ENCODE measurements at regions not wholly inside any gene's neighbourhood (a gene's known extent, or its start where the extent isn't known, plus 50 kb on each side); places are given as distances from the start of the nearest gene placed in this dataset.

DNA sequence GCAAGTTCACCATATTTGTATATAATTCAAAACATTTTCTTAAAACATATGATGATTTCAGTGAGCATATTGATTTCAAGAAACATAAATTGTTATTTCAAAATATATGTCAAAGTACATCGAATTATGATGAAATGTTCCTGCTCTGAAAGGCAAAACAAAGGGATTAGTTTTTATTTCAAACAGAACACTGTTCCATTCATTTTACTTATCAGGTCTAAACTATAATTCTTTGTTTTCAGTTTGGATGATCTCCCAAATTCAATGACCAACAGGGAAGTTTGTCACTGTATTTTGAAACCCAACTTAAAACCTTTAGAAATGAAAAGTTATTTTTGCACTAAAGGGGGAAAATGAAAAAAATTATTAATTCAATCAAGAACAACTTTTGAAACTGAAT, 610.2 kb downstream of the SLITRK1 start:
- TF ChIP-seq, protein P1, sequence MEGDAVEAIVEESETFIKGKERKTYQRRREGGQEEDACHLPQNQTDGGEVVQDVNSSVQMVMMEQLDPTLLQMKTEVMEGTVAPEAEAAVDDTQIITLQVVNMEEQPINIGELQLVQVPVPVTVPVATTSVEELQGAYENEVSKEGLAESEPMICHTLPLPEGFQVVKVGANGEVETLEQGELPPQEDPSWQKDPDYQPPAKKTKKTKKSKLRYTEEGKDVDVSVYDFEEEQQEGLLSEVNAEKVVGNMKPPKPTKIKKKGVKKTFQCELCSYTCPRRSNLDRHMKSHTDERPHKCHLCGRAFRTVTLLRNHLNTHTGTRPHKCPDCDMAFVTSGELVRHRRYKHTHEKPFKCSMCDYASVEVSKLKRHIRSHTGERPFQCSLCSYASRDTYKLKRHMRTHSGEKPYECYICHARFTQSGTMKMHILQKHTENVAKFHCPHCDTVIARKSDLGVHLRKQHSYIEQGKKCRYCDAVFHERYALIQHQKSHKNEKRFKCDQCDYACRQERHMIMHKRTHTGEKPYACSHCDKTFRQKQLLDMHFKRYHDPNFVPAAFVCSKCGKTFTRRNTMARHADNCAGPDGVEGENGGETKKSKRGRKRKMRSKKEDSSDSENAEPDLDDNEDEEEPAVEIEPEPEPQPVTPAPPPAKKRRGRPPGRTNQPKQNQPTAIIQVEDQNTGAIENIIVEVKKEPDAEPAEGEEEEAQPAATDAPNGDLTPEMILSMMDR (conservative IDR thresholded peaks at IDR 0.05): no peak
- TF ChIP-seq ZFX (IDR thresholded peaks at IDR 0.05): no peak
